Osteocyte (in vitro differentiated cells): ENCODE measurements at regions not wholly inside any gene's neighbourhood (a gene's known extent, or its start where the extent isn't known, plus 50 kb on each side); places are given as distances from the start of the nearest gene placed in this dataset.

ENCODE experiments used
- DNase-seq: peaks from one replicate; pipeline ENCODE4 v3.0.0; 2021; ENCODE audit warnings: mixed read lengths; ENCODE audit not compliant: unreplicated experiment; ENCODE audit errors: extremely low spot score
- H3K27ac Mint-ChIP-seq: one replicate; pipeline ENCODE4 v1.8.0; 2021; ENCODE audit warnings: mild to moderate bottlenecking, mixed read lengths; ENCODE audit not compliant: unreplicated experiment
- H3K27me3 Mint-ChIP-seq: one replicate; pipeline ENCODE4 v1.8.0; 2021; ENCODE audit warnings: mixed read lengths; ENCODE audit not compliant: unreplicated experiment
- H3K36me3 Mint-ChIP-seq: one replicate; pipeline ENCODE4 v1.8.0; 2021; ENCODE audit warnings: mixed read lengths; ENCODE audit not compliant: unreplicated experiment
- H3K4me1 Mint-ChIP-seq: one replicate; pipeline ENCODE4 v1.8.0; 2021; ENCODE audit warnings: mixed read lengths; ENCODE audit not compliant: unreplicated experiment
- H3K4me3 Mint-ChIP-seq: one replicate; pipeline ENCODE4 v1.8.0; 2021; ENCODE audit warnings: mild to moderate bottlenecking, moderate library complexity, mixed read lengths; ENCODE audit not compliant: unreplicated experiment
- H3K9me3 Mint-ChIP-seq: one replicate; pipeline ENCODE4 v1.8.0; 2021; ENCODE audit warnings: mixed read lengths; ENCODE audit not compliant: unreplicated experiment
- TF ChIP-seq, protein P1 (sequence below): fragments of 200-600 bp; sonication (generic); IDR thresholded peaks from 2 replicates; pipeline ENCODE4 v1.5.0; 2021; ENCODE audit warnings: antibody characterized with exemption, mild to moderate bottlenecking, moderate library complexity

DNA sequence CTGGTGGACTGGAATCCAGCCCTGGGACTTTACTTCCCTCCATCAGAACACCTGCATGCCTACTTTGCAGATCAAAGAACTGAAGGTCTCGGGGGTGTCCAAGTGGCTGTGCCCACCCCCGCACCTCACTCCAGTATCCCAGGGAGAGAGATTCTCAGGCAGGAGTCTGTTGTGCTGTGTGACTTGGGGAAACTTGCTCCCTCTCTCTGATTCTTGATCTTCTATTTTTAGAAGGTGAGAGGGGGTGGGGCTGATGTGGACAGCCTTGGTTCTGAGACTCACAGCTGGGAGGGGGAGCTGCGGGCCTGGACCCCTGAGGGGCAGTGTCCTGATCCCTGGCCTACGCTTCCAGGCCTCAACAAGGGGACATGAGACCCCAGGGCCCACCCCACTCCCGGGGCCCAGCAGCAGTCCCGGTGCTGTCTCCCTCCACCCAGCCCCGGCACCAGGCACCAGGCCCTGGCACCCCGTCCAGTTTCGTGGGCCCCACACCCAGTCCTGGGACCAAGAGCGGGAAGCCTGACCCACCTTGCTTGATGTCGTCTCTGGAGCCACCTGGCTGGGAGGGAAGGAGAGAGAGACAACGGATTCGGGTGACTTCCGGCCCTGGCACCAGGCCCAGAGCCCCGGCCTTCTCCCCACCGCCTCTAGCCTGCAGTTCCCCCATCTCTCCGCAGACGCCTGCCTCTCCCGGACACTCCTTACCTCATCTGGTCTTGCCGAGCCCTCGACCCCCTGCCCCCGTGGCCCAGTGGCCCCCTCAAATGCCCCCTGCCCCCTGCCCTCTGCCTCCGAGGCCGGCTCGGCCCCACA, 74.0 kb upstream of the SPTLC1 start:
- Mint-ChIP-seq H3K4me1 (peaks cover 20% of the 10 kb centered on the region), H3K27ac (no peak overlapping the region), H3K27me3 (no peaks in the 10 kb centered on the region), H3K36me3 (no peaks in the 10 kb centered on the region), H3K9me3 (no peaks in the 10 kb centered on the region), H3K4me3 (no peak overlapping the region)
- TF ChIP-seq, protein P1, sequence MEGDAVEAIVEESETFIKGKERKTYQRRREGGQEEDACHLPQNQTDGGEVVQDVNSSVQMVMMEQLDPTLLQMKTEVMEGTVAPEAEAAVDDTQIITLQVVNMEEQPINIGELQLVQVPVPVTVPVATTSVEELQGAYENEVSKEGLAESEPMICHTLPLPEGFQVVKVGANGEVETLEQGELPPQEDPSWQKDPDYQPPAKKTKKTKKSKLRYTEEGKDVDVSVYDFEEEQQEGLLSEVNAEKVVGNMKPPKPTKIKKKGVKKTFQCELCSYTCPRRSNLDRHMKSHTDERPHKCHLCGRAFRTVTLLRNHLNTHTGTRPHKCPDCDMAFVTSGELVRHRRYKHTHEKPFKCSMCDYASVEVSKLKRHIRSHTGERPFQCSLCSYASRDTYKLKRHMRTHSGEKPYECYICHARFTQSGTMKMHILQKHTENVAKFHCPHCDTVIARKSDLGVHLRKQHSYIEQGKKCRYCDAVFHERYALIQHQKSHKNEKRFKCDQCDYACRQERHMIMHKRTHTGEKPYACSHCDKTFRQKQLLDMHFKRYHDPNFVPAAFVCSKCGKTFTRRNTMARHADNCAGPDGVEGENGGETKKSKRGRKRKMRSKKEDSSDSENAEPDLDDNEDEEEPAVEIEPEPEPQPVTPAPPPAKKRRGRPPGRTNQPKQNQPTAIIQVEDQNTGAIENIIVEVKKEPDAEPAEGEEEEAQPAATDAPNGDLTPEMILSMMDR = no peak
- peak; percentile 83 for DNase-seq

DNA sequence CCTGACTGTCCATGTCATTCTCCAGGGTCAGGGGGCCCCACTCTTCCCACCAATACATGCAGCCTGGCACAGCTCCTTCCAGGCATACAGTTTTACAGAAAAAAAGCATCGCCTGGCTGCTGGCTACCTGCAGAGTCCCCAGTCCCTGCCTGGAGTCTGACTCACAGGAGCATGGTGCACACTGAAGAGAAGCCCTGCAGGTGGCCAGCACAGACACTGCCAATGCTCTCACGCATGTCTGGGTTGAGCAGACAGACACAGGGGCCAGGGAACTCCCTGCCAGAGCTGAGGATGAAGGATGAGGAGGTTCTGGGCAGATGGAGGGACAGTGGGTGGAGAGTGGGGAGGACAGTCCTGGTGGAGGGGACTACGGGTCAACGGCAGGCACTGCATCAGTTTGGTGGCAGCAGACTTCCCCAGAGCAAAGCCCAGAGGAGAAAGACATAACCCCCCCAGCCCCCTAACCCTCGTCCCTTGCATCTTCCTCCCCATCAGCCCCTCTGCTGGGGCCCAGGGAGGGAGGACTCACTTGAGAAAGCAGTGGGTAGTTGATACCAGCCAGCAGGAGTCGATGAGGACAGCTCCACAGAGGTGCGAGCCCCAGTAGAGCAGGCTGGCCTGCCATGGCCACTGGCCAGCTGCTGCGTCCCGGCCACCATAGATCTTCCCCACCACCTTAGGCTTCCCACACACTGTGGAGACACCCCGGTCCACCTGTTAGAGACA, 72.9 kb upstream of the SPTLC1 start:
- no peak for DNase-seq
- no peak overlapping the region for H3K27ac Mint-ChIP-seq
- TF ChIP-seq, protein P1 = no peak

DNA sequence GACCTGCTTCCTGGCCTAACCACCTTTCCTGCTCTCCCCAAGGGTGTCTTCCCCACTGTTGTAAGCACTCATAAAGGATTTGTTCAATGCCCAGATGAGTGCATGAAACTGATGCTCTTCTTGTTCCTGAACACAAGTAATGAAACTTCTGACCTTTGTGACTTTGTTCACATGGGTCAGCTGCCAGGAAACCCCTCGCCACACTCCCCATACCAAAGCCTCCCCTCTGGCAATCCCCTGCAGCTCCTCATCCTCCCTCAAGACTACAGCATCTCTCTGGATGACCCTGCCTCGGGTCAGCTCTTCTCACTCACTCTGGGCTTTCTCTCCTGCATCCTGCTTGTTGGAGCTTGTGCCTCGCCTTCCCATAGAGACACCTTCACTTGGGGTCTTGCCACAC, 72.2 kb upstream of the SPTLC1 start:
- H3K4me3 Mint-ChIP-seq = no peak overlapping the region
- H3K9me3 Mint-ChIP-seq = no peaks in the 10 kb centered on the region
- H3K27me3 Mint-ChIP-seq = no peaks in the 10 kb centered on the region
- H3K4me1 Mint-ChIP-seq = peaks cover 20% of the 10 kb centered on the region
- DNase-seq = no peak
- TF ChIP-seq, protein P1 = no peak
- no peaks in the 10 kb centered on the region for H3K36me3 Mint-ChIP-seq
- peak overlapping the region; percentile 4 for H3K27ac Mint-ChIP-seq

More for the DNA sequence above, 72.9 kb upstream of the SPTLC1 start:
- Mint-ChIP-seq H3K4me1 (peaks cover 20% of the 10 kb centered on the region), H3K27me3 (no peaks in the 10 kb centered on the region), H3K9me3 (no peaks in the 10 kb centered on the region), H3K4me3 (no peak overlapping the region), H3K36me3 (no peaks in the 10 kb centered on the region)

- Mint-ChIP-seq H3K4me1 (peaks cover 18% of the 10 kb centered on the region), H3K9me3 (no peaks in the 10 kb centered on the region), H3K27ac (no peak overlapping the region), H3K27me3 (no peaks in the 10 kb centered on the region), H3K36me3 (no peaks in the 10 kb centered on the region), H3K4me3 (no peak overlapping the region)
- TF ChIP-seq, protein P1 = no peak
- no peak for DNase-seq
These were observed 71.4 kb upstream of the SPTLC1 start for GRCh38 chr9:92186631-92187030.

DNA sequence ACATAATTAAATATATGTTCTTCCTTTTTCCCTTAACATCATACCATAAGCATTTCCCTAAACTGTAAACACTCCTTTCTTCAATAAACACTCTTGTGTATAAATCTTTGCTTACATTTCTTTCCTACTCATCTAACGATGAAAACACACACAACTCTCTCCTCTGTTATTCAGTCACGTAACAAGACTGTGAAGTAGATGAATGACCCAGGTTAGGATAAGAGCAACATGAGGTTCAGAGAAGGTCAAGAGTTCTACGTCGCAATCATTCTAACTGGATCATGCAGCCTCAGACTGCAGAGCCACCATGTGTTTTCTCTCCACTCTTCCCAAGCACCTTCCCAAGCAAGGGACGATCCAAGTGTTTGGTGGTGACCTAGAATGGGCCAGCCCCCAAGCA, 70.5 kb upstream of the SPTLC1 start:
- H3K4me1 Mint-ChIP-seq = peaks cover 22% of the 10 kb centered on the region
- no peaks in the 10 kb centered on the region for H3K27me3 Mint-ChIP-seq
- H3K9me3 Mint-ChIP-seq = no peaks in the 10 kb centered on the region
- TF ChIP-seq, protein P1 = no peak
- no peak overlapping the region for H3K27ac Mint-ChIP-seq
- DNase-seq = no peak
- no peaks in the 10 kb centered on the region for H3K36me3 Mint-ChIP-seq
- H3K4me3 Mint-ChIP-seq = no peak overlapping the region
